Limb (tissue), 2 donors: ENCODE measurements at regions not wholly inside any gene's neighbourhood (a gene's known extent, or its start where the extent isn't known, plus 50 kb on each side); places are given as distances from the start of the nearest gene placed in this dataset.

Source experiments
- DNase-seq, 2 donors: peaks; one replicate each; pipeline ENCODE4 v3.0.0-alpha.2; 2016; ENCODE audit errors: extremely low spot score in 2 of 2

DNA sequence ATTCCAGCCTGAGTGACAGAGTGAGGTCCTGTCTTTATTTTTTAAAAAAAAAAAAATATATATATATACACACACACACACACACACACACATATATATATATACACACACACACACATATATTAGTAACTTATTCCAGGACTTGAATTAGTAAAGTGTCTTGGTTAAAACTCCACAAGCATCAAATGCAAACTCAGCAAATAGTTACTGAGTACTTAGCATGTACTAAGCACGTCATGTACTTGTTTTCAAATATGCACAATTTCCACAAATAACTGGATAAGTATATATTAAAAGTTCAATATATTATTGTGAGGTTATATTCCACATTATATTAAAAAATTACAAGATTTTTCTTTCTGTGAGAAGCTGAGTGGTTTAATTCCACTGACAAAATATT lies 304.7 kb downstream of the ZEB2 start:
- DNase-seq = no peak

DNA sequence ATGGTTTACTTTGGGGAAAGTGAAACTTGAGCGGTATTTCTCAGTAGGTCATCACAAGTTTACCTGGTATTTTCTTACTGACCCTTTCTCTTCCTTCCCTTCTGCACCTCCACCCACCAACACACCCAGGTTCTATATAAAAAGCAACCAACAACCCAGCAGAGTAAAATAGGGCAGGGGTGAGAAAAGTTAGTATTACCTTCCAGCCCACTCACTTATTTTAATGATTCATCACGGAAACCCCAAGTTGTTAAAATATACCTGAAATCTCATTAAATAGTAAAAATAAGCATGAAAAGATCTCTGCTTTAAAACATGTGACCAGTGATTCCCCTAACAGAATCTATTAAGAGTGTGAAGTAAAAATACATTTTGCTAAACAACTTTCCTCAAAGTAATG lies 306.1 kb downstream of the ZEB2 start:
- DNase-seq = no peak

DNA sequence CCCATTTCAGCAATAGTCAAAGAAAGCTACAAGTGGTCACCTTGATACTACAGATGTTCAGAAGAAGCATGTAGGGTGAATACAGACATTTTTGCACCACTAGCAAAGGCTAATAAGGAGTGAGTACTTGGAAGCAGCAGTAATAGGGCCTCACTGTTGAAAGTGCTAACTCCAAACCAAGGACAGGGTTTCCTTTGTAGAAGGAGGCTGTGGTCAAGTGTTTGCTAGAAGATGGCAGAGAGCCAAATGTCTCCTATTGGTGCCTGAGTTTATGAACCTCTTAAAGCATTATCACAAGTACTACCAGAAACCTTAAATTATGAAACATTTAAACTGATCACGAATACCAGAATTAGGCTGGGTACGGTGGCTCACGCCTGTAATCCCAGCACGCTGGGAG lies 308.1 kb downstream of the ZEB2 start:
- DNase-seq = no peak

DNA sequence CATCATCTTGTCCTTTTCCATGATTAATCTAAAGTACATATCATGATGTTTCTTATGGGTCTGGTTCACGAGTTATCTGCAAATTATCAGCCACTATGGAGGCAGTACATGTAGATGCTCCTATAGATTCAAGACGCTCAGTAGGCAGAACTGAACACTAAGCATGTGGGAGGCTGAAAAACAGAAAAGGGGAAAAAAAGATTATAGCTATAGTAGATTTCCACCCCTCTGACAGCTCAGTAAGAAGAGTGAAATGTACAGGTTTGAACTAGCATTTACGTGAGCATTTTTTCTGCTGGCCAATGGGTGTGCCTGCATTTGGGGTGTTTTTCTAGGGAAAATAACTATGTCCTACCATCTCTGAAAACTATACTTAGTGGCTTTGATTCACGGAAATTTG lies 308.9 kb downstream of the ZEB2 start:
- no peak for DNase-seq

DNA sequence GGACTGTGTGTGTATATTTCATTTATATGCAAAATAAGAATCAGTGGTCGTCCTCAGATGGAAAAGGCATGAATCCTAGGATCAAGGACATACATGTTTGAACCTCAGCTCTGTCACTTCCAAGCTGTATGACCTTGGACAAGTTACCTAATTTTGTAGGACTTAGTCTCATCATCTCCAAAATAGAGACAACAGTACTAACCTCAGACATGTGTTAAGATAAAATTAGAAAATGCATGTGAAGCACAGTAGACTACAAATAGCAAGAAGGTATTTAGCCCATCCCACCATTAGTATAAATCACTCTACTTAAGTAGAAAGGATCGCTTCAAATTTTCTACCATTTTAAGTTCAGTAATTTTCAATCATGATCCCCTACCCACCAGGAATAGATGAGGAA lies 309.8 kb downstream of the ZEB2 start:
- no peak for DNase-seq

DNA sequence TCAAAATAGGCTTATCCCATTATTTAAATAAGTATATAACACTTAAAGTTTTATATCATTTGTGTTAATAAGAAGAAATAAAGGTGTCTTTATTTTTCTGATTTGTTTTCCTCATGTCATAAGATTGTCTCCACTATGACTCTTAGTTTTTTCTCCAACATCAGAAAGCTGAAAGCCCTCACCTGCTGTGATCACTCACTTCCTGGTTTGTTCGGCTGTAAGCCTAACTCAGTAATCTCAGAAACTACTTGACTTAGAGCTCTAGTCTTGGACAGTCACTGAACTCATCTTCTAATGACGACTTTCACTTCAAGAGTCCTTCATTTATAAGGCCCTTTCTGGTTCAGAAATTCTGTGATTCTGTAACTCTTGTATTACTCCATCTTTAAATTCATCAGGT lies 311.0 kb downstream of the ZEB2 start:
- no peak for DNase-seq

DNA sequence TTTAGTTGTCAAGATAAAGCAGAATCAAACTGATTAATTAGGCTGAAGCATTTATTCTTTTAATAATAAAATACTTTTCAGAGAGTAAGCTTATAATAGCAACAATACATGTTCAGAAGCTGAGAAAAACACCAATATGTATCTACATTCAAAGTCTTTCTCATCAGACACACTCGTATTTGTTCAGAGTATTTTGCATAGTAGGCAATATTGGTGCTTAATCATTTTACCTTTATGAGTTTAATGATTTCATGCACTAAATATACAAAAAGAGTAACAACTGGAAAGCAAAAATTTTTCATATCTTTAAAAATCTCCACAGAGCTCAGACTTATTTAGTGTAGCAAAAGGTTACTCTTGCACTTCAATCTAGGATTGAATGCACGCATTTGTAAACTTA lies 313.9 kb downstream of the ZEB2 start:
- DNase-seq = no peak

DNA sequence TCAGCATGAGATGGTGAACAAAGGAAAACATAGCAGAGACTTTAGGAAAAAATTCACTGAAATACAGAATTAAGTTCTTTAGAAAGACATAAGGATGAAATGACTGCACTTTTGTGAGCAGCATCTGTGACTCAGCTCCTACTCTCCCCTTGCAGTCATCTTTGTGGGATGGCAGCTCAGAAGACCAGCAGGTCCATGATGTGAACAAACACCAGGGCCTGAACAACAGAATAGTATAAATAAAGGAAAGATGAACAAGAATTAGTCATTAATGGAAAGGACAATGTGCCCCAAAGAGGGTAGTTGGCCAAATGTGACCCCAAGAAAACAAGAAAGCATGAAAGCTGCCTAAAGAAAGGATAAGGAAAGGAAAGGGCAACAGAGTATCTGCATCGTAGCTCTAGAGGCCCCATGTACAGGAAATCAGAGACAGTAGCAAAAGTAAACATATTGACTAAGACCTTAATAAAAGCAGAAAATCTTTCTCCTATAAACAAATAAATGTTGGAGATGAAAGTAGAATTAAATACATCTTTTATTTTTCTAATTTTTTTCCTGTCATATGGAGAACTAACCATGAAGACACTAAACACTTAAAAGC lies 318.0 kb downstream of the ZEB2 start:
- no peak for DNase-seq

DNA sequence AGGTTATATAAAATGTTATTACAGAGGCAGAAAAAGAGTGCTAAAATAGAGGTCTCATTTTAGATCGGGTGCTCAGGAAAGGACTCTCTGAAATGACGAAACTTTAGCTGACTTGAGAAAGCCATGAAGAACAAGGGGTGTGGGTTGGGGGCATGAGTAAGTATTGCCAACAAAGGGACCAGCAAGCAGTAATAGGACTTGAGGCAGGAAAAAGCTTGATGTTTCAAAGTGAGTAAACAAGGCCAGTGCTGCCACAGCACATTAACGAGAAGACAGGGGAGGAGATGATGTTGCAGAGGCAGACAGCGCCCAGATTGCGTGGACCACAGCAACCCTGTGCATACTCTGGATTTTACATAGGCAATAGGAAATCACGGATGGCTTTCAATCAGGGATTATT lies 318.8 kb downstream of the ZEB2 start:
- no peak for DNase-seq

DNA sequence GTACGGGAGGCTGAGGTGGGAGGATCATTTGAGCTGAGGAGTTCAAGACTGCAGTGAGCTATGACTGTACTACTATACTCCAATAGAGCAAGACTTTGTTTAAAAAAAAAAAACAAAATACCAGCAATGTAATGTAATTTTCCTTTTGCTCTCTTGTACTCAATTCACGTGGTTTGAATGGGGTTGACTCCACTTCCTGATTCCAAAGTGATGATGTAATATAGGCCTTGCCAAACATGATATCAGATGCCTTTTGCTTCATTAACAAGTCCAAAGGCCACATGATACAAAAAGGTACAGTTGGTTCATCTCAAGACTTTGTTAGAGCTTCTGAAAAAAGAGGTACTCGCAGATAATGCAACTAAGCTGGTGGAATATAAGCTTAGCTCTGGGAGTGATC lies 321.8 kb downstream of the ZEB2 start:
- no peak for DNase-seq

DNA sequence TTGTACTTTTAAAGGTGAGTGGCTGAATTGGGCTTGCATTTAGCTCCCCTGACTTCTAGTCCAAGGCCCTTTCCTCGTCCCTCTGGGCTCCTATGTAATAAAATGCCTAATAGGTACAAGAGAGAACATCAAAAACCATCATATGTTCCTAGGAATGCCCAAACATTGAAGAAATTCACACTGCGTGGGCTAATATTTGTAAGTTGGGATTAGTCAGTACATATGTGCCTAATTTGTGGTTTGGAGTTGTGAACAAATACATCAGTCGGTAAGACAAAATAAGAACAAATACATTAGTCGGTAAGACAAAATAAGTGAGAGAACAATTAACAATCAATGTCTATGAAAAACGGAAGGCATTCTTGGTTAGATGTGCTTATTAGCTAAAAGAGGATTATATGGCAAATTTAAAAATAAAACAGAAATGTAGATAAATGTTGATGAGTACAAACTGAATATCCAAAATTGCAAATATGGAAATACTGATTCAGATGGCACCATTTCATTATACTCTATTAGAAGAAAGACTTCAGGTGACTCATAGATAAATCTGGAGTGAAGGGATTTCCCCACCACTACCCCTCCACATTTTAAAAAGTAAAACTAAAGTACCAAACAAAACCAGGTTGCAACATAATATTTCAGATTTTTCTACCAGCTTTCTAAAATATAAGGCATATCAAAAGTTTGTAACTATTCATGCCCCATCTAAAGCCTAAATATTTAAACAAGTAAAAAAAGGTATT lies 325.4 kb downstream of the ZEB2 start:
- no peak for DNase-seq

DNA sequence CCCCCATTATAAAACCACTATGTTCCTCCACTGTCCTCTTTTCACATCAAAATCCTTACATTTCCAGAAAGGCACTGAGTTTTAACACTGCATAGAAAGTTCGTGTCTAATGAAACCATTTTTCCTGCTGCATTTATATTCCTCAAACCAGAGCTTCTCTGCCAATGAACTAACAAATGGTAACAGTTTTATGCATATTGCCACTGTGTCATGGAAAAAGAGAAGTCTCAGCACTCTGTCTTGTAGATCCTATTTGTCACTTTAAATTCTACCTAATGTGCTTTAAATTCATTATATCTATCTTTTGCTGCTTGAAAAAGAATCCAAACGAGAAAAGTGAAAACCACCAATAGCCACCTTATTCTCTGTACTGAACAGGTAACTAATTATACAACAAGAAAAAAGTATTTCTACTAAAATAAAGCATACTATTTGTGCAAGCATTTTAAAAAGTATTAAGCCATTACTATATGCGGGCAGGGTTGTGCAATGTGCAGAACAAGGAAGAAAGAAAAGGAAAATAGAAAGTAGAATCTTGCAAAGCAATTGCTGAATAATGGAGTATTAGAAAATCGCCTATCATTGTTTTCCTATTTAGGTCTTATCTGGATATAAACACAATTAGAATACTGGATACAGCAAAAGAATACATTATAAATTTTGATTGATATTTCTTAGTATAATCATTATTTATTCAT lies 328.9 kb downstream of the ZEB2 start:
- DNase-seq = no peak

DNA sequence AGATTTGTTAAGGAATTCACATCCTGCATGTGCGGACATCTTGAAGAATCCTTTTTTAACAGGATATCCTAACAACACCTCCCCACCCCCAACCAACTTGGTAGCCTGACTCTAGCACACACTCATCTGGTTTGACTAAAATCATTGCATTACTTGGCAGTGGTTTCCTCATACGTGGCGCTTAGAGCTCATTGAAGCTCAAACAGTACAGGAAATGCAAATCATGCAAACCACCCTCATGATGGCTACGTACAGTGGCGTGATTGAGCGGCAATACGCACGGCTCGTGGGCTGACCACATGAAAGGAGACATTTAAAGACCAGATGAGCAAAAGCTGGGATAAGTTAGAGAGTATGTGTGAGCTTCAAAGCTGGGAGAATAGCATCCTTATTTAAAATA lies 336.2 kb downstream of the ZEB2 start:
- peak in 1 of 2 donors; percentile 61 for DNase-seq

DNA sequence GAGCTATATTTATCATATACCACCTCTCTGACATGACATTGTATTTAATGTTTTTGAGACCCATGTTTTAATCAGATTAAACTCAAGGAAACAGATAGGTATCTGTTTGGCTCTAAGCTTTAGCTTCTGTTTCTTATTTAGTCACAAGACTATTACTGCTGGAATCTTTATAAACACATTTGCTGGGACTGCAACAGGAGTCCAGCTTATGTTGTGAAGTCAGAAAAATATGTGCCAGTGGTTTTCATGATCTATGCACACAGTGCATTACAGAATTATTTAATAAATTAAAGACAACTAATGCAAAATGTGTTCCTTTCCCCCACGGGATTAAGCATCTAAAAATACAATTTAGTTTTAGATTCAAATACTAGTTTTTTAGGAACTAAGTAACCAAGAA lies 338.9 kb downstream of the ZEB2 start:
- no peak for DNase-seq

DNA sequence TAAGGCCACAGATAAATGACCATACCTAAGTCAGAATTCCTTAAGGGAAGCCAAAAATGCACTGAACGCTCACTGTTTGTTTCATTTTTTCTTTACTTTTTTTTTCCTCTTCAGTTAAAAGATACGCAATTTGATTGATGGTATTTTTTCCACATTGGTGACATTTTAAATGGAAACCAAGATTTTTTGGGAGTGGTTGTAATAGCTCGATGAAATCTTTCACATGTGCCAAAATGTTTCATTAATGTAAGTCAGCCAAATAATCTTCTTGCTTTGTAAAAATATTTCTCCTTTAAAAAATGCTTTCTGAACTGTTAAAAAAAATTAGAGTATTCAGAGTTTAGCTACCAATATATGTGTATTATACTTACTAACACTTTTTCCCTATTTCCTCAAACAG lies 339.8 kb downstream of the ZEB2 start:
- no peak for DNase-seq

DNA sequence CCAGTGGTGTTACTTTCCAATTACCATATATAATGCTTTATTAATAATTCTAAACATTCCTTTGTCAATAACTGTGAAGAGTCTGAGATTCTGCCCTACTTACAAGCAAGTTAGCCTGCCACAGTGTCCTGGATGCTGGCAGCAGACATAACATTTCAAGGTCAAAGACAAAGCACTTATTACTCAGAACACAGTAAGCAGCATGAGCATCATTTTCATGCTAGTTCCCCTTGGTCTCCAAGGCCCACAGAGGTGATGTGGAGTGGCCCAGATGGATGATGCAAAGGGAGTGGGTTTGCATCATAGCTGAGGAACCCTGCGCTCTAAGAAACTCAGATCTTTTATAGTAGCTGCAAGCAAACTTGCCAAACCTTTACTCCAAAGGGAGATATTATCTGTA lies 349.7 kb downstream of the ZEB2 start:
- DNase-seq = no peak

DNA sequence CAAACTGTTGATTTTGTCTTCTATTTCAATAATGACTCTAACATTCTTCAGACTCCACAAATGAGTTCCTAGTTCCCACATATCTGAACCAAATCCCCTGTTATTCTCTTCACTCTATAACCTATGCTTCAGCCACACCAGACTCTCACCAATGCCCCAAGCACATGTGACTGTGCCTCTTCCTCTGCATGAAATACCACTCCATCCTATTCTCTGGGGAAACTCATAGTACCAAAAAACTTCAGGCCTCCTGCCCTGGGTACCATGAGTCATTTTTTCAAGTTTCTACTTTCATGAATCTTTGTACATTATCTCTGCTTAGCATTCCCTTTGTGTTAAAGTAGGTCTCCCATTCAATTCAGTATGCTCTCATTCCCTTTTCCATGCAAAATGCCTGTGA lies 353.2 kb downstream of the ZEB2 start:
- no peak for DNase-seq

DNA sequence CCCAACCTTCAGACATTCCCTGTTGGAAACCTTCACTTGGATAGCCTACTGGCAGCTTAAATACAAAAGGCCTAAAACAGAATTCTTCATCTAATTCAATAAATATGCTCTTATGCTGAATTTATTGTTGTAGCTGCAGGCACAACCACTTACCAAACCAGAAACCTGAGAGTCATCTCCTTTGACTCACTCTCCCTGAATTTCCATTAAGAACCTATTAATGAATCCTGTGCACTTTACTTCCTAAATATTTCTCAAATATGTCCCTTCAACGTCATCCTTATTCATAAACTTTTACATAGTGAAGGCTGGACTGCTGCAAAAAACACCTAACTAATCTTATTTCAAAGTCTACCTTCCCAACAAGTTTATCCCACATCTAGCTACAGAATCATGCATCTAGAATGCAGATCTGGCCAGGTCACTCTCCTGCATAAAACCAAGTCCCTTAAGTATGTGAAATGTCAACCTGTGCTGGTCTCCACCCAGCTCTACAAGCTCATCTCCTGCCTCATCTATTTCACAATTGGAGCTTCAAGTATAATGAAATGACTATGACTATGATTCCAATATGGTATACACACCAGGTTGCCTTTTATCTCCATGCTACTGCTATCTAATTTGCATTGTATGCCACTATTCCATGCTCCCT lies 354.2 kb downstream of the ZEB2 start:
- DNase-seq = no peak

DNA sequence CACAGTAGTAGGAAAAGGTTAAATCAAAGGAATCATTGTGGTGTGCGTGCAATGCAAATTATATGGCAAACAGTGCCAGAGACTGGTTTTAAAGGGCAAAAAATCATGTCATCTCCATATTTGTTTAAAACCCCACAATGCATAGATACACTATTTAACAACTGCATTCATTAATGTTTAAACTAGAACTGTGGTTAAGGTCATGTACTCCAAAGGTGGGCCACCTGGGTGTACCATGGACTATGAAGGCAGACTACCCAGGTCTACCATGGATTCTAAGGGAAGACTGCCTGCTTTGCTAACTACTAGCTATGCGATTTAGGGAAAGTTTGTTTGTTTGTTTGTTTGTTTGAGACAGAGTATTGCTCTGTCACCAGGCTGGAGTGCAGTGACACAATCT lies 356.3 kb downstream of the ZEB2 start:
- no peak for DNase-seq

DNA sequence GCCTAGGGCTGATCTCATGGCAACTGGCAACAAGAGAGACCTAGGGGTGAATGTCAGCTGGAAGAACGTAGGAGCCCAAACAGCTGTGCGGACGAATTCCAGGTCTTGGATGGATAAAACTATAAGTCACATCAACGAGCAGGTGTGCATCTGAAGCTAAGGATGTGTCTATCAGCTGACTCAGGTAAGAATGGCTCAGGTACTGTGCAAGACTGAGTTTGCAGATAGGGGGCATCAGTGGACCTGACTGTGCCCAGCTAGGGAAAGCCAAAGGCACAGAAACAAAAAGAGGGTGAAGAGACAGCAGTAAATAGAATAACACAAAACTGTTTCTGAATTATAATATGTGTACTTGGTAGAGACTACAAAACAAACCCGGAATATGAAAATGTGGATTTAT lies 357.3 kb downstream of the ZEB2 start:
- DNase-seq = no peak

DNA sequence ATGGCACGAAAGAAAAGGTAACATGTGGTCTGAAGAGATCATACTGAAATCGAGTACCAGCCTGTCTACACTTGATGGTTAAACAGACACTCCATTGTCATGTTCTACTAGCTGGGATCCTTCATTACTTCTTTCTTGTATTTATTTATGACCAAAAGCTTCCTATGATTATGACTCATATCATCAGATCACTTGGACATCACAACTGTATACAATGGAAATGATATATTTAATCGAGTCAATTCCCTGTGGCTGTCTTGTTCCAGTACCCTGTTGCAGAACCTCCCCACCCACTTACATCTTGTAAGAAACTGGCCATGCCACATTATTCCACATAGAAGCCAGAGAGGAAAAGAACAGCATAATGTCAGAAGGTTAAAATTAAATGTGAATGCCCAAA lies 358.9 kb downstream of the ZEB2 start:
- no peak for DNase-seq

DNA sequence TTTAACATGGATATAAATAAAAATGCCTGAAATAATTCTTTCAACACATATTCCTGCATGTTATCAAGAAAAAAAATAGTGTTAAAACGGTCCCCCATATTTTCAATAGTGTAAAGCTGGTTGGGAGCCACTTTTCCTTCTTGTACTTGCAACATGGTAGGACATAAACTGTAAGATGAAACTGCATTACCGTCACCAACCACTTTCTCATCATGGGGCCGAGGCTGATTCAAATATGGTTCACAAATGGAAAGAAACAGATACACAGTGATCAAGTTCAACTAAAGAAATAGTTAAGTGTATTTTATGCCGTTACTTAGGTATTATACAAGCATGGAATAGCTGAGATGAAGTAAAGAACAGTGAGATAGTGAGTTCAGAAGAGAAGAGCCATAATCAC lies 360.7 kb downstream of the ZEB2 start:
- no peak for DNase-seq

DNA sequence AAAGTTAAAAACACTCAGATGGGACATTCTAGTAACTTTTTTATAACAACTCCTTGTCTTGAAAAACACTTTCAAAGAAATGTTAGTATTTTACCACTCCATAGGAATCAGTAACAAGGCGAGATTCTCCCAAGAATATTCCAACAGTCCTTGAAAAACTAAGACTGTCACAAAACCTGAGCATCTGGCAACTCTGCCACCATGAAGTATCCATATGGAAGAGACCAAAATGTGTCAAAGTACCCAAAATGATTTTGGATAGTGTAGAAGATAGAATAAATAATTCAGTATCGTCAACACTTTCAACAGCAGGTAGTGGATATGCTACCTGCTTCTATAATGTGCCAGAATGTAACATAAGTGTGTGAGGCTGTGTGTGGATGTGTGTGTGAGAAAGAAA lies 361.8 kb downstream of the ZEB2 start:
- no peak for DNase-seq
